Thymus (tissue), 11 donors: ENCODE measurements at regions not wholly inside any gene's neighbourhood (a gene's known extent, or its start where the extent isn't known, plus 50 kb on each side); places are given as distances from the start of the nearest gene placed in this dataset.

Experiments used
- DNase-seq, 9 donors: peaks; one replicate each; pipeline ENCODE4 v3.0.0-alpha.2; 2013; ENCODE audit warnings: low spot score in 9 of 9, low read depth in 6 of 9, missing footprints in 1 of 9
- H3K27ac ChIP-seq, 2 donors: one replicate each; pipeline ENCODE4 v1.5.1; 2013; ENCODE audit warnings: control low read depth in 1 of 2, low read depth in 1 of 2, low read length in 1 of 2, mild to moderate bottlenecking in 1 of 2, moderate library complexity in 1 of 2
- H3K27me3 ChIP-seq, 2 donors: one replicate each; pipeline ENCODE4 v1.5.1; 2013; ENCODE audit warnings: low read length in 1 of 2; ENCODE audit not compliant: control insufficient read depth in 2 of 2, insufficient read depth in 1 of 2
- H3K36me3 ChIP-seq, 2 donors: one replicate each; pipeline ENCODE4 v1.5.1; 2013; ENCODE audit warnings: low read length in 1 of 2, mild to moderate bottlenecking in 1 of 2, moderate library complexity in 1 of 2; ENCODE audit not compliant: control insufficient read depth in 2 of 2, insufficient read depth in 2 of 2
- H3K4me1 ChIP-seq, 2 donors: one replicate each; pipeline ENCODE4 v1.5.1; 2013; ENCODE audit warnings: low read length in 2 of 2; ENCODE audit not compliant: control insufficient read depth in 2 of 2, insufficient read depth in 2 of 2
- H3K4me3 ChIP-seq, 2 donors: one replicate each; pipeline ENCODE4 v1.5.1; 2013; ENCODE audit warnings: low read length in 2 of 2, control low read depth in 1 of 2, mild to moderate bottlenecking in 1 of 2
- H3K9me3 ChIP-seq, 2 donors: one replicate each; pipeline ENCODE4 v1.5.1; 2013; ENCODE audit warnings: low read length in 1 of 2, mild to moderate bottlenecking in 1 of 2; ENCODE audit not compliant: control insufficient read depth in 2 of 2, insufficient read depth in 1 of 2
- WGBS: extraction: QIAGEN DNeasy Blood & Tissue Kit; methylation state at CpG from one replicate; pipeline ENCODE4 v1.1.7; 2013; 5-methylcytosine and 5-hydroxymethylcytosine counted together
- donor health status: healthy.

DNA sequence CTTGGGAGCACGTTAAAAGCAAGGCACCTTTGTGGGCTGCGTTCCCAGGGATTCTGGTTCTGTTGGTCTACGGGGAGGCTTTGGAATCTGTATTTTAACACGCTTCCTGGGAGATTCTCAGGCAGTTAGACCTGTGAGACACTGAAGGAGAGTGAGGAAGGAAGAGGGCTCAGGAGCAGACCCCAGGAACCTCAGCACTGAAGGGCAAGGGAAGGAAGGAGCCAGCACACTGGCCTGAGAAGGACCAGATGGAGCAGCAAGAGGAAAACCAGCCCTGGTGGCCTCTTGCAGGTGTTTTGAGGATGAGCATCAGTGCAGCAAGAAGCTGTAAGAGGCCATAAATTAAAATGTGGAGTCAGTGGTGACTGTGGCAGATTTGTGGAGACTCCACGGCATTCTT, 146.7 kb downstream of the RPLP1 start:
- Histone ChIP-seq H3K27me3 (peaks cover 0 to 2% of the 10 kb centered on the region in 2 donors), H3K27ac (no peak overlapping the region), H3K9me3 (no peaks in the 10 kb centered on the region), H3K36me3 (no peaks in the 10 kb centered on the region), H3K4me1 (peaks cover 4 to 9% of the 10 kb centered on the region in 2 donors), H3K4me3 (no peak overlapping the region)
- 89% methylated on average over 5 of the region's 5 CpGs for WGBS
- DNase-seq = no peak

GRCh38 chr15:69600556-69601085, 148.0 kb downstream of the RPLP1 start:
- Histone ChIP-seq H3K27ac (no peak overlapping the region), H3K4me1 (no peaks in the 10 kb centered on the region), H3K4me3 (no peak overlapping the region), H3K36me3 (no peaks in the 10 kb centered on the region), H3K27me3 (peaks cover 0 to 2% of the 10 kb centered on the region in 2 donors), H3K9me3 (no peaks in the 10 kb centered on the region)
- 96% methylated on average over 3 of the region's 3 CpGs for WGBS
- no peak for DNase-seq

DNA sequence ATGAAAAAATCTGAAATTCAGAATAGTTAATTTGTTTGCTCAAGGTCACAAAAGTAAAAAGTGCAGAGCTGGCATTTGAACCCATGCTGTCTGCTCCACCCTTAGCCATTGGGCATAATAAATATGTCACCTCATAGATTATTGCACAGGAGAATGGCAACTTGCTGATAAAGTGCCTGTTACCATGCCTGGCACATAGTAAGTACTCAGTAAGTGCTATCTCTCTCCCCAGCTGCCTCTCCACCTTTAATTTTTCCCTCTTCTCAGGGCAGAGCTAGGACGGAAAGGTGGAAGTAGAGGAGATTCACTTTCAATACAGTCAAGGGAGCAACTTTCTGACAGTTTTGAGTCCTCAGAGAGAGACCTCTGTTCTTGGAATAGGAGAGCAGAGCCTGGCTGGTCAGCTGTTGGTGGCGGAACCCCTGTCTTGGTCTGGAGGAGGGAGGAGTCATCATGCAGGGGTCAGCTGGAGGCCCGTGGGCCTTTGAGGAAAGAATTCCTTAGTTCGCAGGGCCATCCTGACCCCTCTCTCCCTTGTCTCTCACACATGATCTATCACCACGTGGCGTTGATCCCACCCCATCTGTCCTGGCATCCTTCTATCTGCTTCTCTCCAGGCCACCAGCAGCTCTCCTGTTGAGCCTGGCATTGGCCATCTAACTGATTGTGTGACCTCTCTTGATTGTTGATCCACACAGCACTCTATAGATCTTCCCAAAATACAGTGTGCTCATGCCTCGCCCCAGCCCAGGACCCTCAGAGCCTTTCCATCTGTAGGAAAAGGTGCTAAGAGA, 149.3 kb downstream of the RPLP1 start:
- WGBS = 96% methylated on average over 7 of the region's 7 CpGs
- no peak for DNase-seq
- Histone ChIP-seq H3K9me3 (no peaks in the 10 kb centered on the region), H3K27me3 (peaks cover 0 to 2% of the 10 kb centered on the region in 2 donors), H3K36me3 (no peaks in the 10 kb centered on the region), H3K27ac (no peak overlapping the region), H3K4me1 (no peaks in the 10 kb centered on the region), H3K4me3 (no peak overlapping the region)

GRCh38 chr15:69602921-69603320, 150.3 kb downstream of the RPLP1 start:
- H3K27me3 ChIP-seq = peaks cover 0 to 2% of the 10 kb centered on the region in 2 donors
- DNase-seq = no peak

DNA sequence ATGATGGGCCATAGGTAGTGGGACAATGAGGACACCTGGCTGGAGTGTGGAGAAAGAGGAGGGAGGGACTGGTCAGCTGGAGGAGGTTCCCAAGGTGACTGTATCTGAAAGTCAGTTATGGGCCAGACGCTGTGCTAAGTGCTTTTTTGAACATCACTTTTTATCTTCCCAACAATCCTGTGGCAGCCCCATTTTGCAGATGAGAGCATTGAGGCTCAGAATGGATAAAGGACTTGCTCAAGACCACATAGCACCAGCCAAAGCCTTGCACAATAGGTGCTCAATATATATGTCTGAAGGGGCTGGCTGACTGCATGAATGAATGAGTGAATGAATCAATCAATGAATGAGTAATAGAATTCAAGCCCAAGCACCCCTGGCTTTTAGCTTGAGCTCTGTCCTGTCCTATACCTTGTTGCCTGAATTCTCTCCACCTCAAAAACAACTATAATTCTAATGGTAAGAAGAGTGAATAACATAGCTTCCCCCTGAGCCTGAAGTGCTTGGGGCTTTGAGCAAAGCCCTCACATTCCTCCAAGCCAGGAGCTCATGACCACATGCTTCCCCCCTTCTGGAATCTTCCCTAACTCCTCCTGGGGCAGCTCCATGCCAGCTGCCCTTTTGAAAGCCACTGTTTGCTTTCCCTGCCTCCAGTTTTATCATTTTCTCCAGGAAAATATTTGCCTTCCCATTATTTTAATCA, 150.9 kb downstream of the RPLP1 start:
- Histone ChIP-seq H3K9me3 (no peaks in the 10 kb centered on the region), H3K36me3 (no peaks in the 10 kb centered on the region), H3K27ac (no peak overlapping the region), H3K4me3 (no peak overlapping the region), H3K4me1 (no peaks in the 10 kb centered on the region), H3K27me3 (peaks cover 0 to 2% of the 10 kb centered on the region in 2 donors)
- WGBS = 100% methylated on average over 1 of the region's 1 CpG
- no peak for DNase-seq

More at GRCh38 chr15:69602921-69603320, 150.3 kb downstream of the RPLP1 start:
- no peaks in the 10 kb centered on the region for H3K36me3 ChIP-seq
- H3K9me3 ChIP-seq = no peaks in the 10 kb centered on the region
- 86% methylated on average over 4 of the region's 4 CpGs for WGBS
- no peak overlapping the region for H3K27ac ChIP-seq
- H3K4me1 ChIP-seq = no peaks in the 10 kb centered on the region
- H3K4me3 ChIP-seq = no peak overlapping the region

- Histone ChIP-seq H3K4me3 (no peak overlapping the region), H3K36me3 (no peaks in the 10 kb centered on the region), H3K27ac (no peak overlapping the region), H3K27me3 (peaks cover 0 to 2% of the 10 kb centered on the region in 2 donors), H3K9me3 (no peaks in the 10 kb centered on the region), H3K4me1 (no peaks in the 10 kb centered on the region)
- no peak for DNase-seq
- 67% methylated on average over 4 of the region's 4 CpGs for WGBS
These were observed 151.4 kb downstream of the RPLP1 start for GRCh38 chr15:69604072-69604411.

- DNase-seq = no peak
- no peaks in the 10 kb centered on the region for H3K4me1 ChIP-seq
- no peaks in the 10 kb centered on the region for H3K36me3 ChIP-seq
- no peak overlapping the region for H3K27ac ChIP-seq
- no peaks in the 10 kb centered on the region for H3K27me3 ChIP-seq
- no peaks in the 10 kb centered on the region for H3K9me3 ChIP-seq
- 39% methylated on average over 5 of the region's 5 CpGs for WGBS
- H3K4me3 ChIP-seq = no peak overlapping the region
These were observed 153.5 kb downstream of the RPLP1 start for GRCh38 chr15:69606144-69606543.

- H3K4me3 ChIP-seq = no peak overlapping the region
- H3K9me3 ChIP-seq = no peaks in the 10 kb centered on the region
- H3K4me1 ChIP-seq = no peaks in the 10 kb centered on the region
- no peaks in the 10 kb centered on the region for H3K36me3 ChIP-seq
- 95% methylated on average over 11 of the region's 11 CpGs for WGBS
- no peaks in the 10 kb centered on the region for H3K27me3 ChIP-seq
- no peak overlapping the region for H3K27ac ChIP-seq
- DNase-seq = no peak
These were observed 154.4 kb downstream of the RPLP1 start for GRCh38 chr15:69606921-69607500.

- Histone ChIP-seq H3K27me3 (no peaks in the 10 kb centered on the region), H3K9me3 (no peaks in the 10 kb centered on the region), H3K36me3 (no peaks in the 10 kb centered on the region), H3K27ac (no peak overlapping the region), H3K4me3 (no peak overlapping the region), H3K4me1 (no peaks in the 10 kb centered on the region)
- WGBS = 96% methylated on average over 4 of the region's 4 CpGs
- DNase-seq = no peak
These were observed 156.0 kb downstream of the RPLP1 start for GRCh38 chr15:69608661-69609060.
